ENCODE measurements at regions not wholly inside any gene's neighbourhood (a gene's known extent, or its start where the extent isn't known, plus 50 kb on each side); places are given as distances from the start of the nearest gene placed in this dataset.

GRCh38 chr1:218584418-218585155, 239.5 kb downstream of the TGFB2 start:
- no peak for DNase-seq

GRCh38 chr1:218585511-218586184, 240.5 kb downstream of the TGFB2 start:
- DNase-seq, result peak; percentile 25

DNA sequence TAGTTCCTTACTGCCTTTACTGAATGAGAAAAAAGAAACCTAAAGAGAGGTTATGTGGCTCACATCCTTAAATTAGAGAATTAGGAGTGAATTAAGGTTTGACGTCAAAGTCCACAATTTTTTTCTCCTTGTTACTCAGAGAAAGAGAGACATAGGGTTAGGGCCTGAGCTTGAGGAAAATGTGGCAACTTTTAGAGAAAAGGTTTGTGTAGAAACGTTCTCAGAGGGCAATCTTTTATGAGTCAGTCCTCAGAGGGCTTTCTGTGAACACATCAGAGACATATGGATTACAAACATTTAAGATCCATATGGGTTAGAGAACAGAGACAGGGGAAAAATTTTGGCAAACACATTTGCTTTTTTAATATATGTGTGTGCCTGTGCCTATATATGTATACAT, 242.8 kb downstream of the TGFB2 start:
- DNase-seq, result no peak

GRCh38 chr1:218588540-218589172, 243.5 kb downstream of the TGFB2 start:
- no peak for DNase-seq

GRCh38 chr1:218589487-218589886, 244.4 kb downstream of the TGFB2 start:
- no peak for DNase-seq

DNA sequence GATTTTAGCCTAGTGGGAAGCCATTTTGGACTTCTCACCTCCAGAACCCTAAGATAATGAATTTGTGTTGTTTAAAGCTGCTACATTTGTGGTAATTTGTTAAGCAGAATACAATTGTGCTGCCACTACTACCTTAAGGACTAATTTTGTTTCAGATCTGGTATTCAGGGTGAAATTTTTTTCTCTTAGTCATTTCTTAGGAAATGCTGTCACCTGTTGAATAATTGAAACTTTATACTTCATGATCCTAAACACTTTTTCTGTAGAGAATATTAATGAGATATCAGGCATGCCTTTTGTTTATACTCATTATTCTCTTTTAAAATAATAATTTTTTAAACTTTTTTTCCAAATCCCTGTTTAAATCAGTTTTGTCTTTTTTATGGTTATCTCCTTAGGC, 246.8 kb downstream of the TGFB2 start:
- DNase-seq, result no peak

GRCh38 chr1:218592688-218593087, 247.6 kb downstream of the TGFB2 start:
- DNase-seq, result no peak

GRCh38 chr1:218600968-218601367, 255.8 kb downstream of the TGFB2 start:
- peak; percentile 82 for DNase-seq

DNA sequence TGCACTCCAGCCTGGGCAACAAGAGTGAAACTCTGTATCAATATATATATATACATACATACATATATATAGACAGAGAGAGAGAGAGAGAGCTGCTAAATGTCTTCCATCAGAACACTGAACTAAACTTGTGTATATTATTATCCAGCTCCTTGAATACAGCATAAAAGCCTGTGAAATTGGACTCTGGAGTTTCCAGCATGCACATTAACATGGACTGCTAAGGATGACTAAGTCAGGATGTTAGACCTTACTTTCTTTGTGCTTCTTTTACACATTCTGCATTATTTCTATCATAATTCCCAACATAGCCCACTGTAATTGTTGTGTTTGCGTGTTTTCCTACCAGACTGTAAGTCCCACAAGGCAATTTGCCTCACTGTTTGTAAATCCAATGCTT, 259.1 kb downstream of the TGFB2 start:
- no peak for DNase-seq

DNA sequence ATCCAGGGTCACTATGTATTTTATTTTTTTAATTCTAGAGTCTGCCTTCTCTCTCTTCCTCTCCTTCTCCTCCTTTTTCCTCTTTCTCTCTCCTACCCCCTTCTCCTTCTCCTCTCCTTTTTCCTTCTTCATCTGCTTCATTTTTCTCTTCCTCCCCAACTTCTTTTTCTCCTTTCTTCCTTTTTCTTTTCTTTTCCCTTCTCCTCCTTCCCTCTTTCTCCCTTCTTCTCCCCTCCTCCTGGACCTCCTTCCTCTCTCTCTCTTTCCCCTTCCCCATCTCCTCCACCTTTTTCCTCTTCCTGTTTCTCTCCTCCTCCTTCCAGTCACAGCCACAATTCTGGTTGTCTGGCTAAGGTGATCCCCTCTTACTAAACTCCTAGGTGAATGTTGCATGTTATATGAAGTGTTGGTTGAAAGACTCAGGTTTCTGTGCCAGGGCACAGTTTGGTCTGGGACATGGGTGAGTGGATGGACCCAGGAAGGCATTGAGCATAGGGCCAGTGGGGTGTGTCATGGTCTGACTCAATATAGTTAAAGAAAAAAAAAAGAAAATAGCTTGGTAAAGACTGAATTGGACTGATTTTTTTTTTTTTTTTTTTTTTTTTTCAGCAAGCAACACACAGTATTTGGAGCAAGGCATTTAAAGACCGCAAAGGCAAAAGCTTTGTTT, 266.9 kb downstream of the TGFB2 start:
- no peak for DNase-seq

GRCh38 chr1:218613105-218613504, 268.0 kb downstream of the TGFB2 start:
- peak; percentile 73 for DNase-seq

- DNase-seq, result no peak
Measured at GRCh38 chr1:218614031-218614430, 268.9 kb downstream of the TGFB2 start.

DNA sequence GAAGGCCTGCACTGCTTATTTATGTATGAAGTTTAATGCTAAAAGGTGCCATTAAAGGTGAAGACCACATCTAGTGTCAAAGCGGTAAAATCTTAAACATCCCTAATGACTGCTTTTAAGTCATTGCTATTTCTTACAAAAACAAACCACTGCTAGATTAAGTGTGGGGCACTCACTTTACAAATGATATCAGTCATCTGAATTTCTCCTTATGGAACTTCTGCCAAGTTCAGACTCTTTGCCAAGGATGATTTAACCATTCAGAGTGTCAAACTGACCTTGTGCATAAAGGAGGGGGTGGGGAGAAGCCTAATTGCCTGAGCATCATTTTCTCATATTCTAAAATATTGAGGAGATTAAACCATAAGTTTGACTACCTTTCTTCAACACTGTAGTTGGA, 271.5 kb downstream of the TGFB2 start:
- DNase-seq, result no peak

DNA sequence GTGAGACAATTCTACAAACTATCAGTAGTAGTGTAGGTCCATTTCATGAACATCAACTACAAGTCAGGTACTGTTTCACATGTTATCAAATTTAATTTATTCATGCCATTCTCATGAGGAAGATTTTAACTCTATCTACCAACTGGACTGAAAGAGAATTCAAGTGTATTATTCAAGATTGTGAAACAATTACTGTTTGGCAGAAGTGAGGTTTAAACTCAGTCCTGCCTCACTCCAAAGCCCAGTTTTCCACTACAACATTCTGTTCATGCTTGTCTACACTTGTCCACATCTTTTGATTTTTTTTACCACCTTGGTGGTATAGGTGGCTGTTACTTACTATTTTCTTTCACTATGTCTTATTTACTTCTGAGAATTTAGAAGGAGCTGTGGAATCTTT, 272.9 kb downstream of the TGFB2 start:
- no peak for DNase-seq

- DNase-seq, result no peak
Measured at GRCh38 chr1:218620956-218621355, 275.8 kb downstream of the TGFB2 start.

GRCh38 chr1:218624052-218624451, 278.9 kb downstream of the TGFB2 start:
- no peak for DNase-seq

DNA sequence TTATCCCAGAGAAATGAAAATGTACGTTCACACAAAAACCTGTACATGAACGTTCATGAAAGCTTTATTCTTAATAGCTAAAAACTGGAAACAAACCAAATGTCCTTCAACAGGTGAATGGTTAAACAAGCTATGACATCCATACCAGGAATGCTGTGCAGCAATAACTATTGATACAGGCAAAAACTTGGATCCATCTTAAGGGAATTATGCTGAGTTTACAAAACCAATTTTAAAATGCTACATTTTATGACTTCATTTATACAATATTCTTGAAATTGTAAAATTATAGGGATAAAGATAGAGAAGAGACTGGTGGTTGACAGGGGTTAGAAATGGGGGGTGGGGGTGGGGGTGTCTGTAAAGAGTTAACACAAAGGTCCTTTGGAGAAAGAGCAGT, 280.3 kb downstream of the TGFB2 start:
- DNase-seq, result no peak

GRCh38 chr1:218633238-218633988, 288.3 kb downstream of the TGFB2 start:
- DNase-seq, result no peak

GRCh38 chr1:218634212-218634611, 289.1 kb downstream of the TGFB2 start:
- no peak for DNase-seq

- no peak for DNase-seq
Measured at GRCh38 chr1:218636548-218636947, 291.4 kb downstream of the TGFB2 start.

GRCh38 chr1:218640173-218640572, 295.0 kb downstream of the TGFB2 start:
- peak; percentile 19 for DNase-seq

- peak; percentile 47 for DNase-seq
Measured at GRCh38 chr1:218642033-218642948, 297.2 kb downstream of the TGFB2 start.
